ENCODE measurements at regions not wholly inside any gene's neighbourhood (a gene's known extent, or its start where the extent isn't known, plus 50 kb on each side); places are given as distances from the start of the nearest gene placed in this dataset.

- DNase-seq: no peak
Measured at GRCh38 chr2:198483051-198483450, 678.7 kb downstream of the PLCL1 start.

GRCh38 chr2:198479065-198479464 is 674.7 kb downstream of the PLCL1 start:
- no peak for DNase-seq

GRCh38 chr2:198478361-198478760 is 674.0 kb downstream of the PLCL1 start:
- DNase-seq: no peak

- peak; percentile 30 for DNase-seq
Measured at GRCh38 chr2:198476007-198476406, 671.6 kb downstream of the PLCL1 start.

GRCh38 chr2:198471291-198471690 is 666.9 kb downstream of the PLCL1 start:
- no peak for DNase-seq

- no peak for DNase-seq
Measured at GRCh38 chr2:198468136-198468535, 663.7 kb downstream of the PLCL1 start.

GRCh38 chr2:198465970-198466369 is 661.6 kb downstream of the PLCL1 start:
- no peak for DNase-seq

GRCh38 chr2:198456418-198456817 is 652.0 kb downstream of the PLCL1 start:
- DNase-seq: no peak

- no peak for DNase-seq
Measured at GRCh38 chr2:198453866-198454265, 649.5 kb downstream of the PLCL1 start.

- DNase-seq: no peak
Measured at GRCh38 chr2:198452327-198452726, 647.9 kb downstream of the PLCL1 start.

- DNase-seq: no peak
Measured at GRCh38 chr2:198448789-198449188, 644.4 kb downstream of the PLCL1 start.

GRCh38 chr2:198444800-198445287 is 640.5 kb downstream of the PLCL1 start:
- no peak for DNase-seq

GRCh38 chr2:198441901-198442300 is 637.5 kb downstream of the PLCL1 start:
- DNase-seq: no peak

- no peak for DNase-seq
Measured at GRCh38 chr2:198441246-198441645, 636.9 kb downstream of the PLCL1 start.

GRCh38 chr2:198440833-198441232 is 636.4 kb downstream of the PLCL1 start:
- no peak for DNase-seq

GRCh38 chr2:198438331-198438730 is 633.9 kb downstream of the PLCL1 start:
- DNase-seq: no peak

- DNase-seq: no peak
Measured at GRCh38 chr2:198424112-198424511, 619.7 kb downstream of the PLCL1 start.

GRCh38 chr2:198417836-198418235 is 613.4 kb downstream of the PLCL1 start:
- no peak for DNase-seq

GRCh38 chr2:198414976-198415375 is 610.6 kb downstream of the PLCL1 start:
- no peak for DNase-seq

GRCh38 chr2:198411936-198412335 is 607.5 kb downstream of the PLCL1 start:
- DNase-seq: no peak

GRCh38 chr2:198408171-198408570 is 603.8 kb downstream of the PLCL1 start:
- DNase-seq: no peak

- DNase-seq: no peak
Measured at GRCh38 chr2:198405311-198405710, 600.9 kb downstream of the PLCL1 start.

GRCh38 chr2:198401644-198402043 is 597.3 kb downstream of the PLCL1 start:
- no peak for DNase-seq

- no peak for DNase-seq
Measured at GRCh38 chr2:198400999-198401398, 596.6 kb downstream of the PLCL1 start.

- no peak for DNase-seq
Measured at GRCh38 chr2:198394208-198394607, 589.8 kb downstream of the PLCL1 start.

GRCh38 chr2:198390670-198391069 is 586.3 kb downstream of the PLCL1 start:
- DNase-seq: no peak
